SK-N-SH treated with all-trans-retinoic acid at 6 μM for 48 hours (cell line): ENCODE measurements at regions not wholly inside any gene's neighbourhood (a gene's known extent, or its start where the extent isn't known, plus 50 kb on each side); places are given as distances from the start of the nearest gene placed in this dataset.

Source experiments
- ATAC-seq: fragments of 200-7000 bp; cut with Tn5 transposase; 3 replicates; pipeline ENCODE4 v1.9.1; 2020; ENCODE audit warnings: mild to moderate bottlenecking, moderate library complexity
- ARNTL ChIP-seq: fragments of 450-650 bp; formaldehyde crosslinking; IDR thresholded peaks from 2 replicates; pipeline ENCODE4 v1.5.0; 2020; ENCODE audit warnings: low read depth, mild to moderate bottlenecking, moderate library complexity, borderline replicate concordance
- BACH2 ChIP-seq: fragments of 250-450 bp; sonication (Bioruptor Pico); IDR thresholded peaks from 2 replicates; pipeline ENCODE4 v1.9.0; 2021; ENCODE audit warnings: mild to moderate bottlenecking, borderline replicate concordance
- CREB5 ChIP-seq: fragments of 250-450 bp; sonication (Bioruptor Pico); IDR thresholded peaks from 2 replicates; pipeline ENCODE4 v1.5.1; 2020; ENCODE audit warnings: low read depth, mild to moderate bottlenecking, moderate library complexity
- CSDC2 ChIP-seq: fragments of 250-450 bp; sonication (Bioruptor Pico); IDR thresholded peaks from 2 replicates; pipeline ENCODE4 v1.5.0; 2020; ENCODE audit warnings: mild to moderate bottlenecking, moderate library complexity
- CSRNP3 ChIP-seq: fragments of 250-450 bp; sonication (Bioruptor Pico); IDR thresholded peaks from 2 replicates; pipeline ENCODE4 v1.5.1; 2021; ENCODE audit warnings: mild to moderate bottlenecking, moderate library complexity
- ESRRG ChIP-seq: fragments of 250-450 bp; sonication (Bioruptor Pico); IDR thresholded peaks from 2 replicates; pipeline ENCODE4 v1.6.1; 2021; ENCODE audit warnings: mild to moderate bottlenecking
- GLIS3 ChIP-seq: fragments of 250-450 bp; sonication (Bioruptor Pico); IDR thresholded peaks from 2 replicates; pipeline ENCODE4 v1.5.0; 2020; ENCODE audit warnings: mild to moderate bottlenecking, moderate library complexity
- ISL1 ChIP-seq: fragments of 250-450 bp; sonication (Bioruptor Pico); IDR thresholded peaks from 2 replicates; pipeline ENCODE4 v2.1.2; 2022; ENCODE audit warnings: mild to moderate bottlenecking, moderate library complexity
- OSR1 ChIP-seq: fragments of 250-450 bp; sonication (Bioruptor Pico); IDR thresholded peaks from 2 replicates; pipeline ENCODE4 v1.8.0; 2022; ENCODE audit warnings: moderate library complexity, mild to moderate bottlenecking, inconsistent platforms
- PATZ1 ChIP-seq: fragments of 250-450 bp; sonication (Bioruptor Pico); IDR thresholded peaks from 2 replicates; pipeline ENCODE4 v1.8.0; 2020; ENCODE audit warnings: mild to moderate bottlenecking, moderate library complexity, borderline replicate concordance
- POU6F1 ChIP-seq: fragments of 250-450 bp; sonication (Bioruptor Pico); IDR thresholded peaks from 2 replicates; pipeline ENCODE4 v1.8.0; 2021; ENCODE audit warnings: low read depth, mild to moderate bottlenecking, moderate library complexity, borderline replicate concordance
- SNAI2 ChIP-seq: fragments of 250-450 bp; sonication (Bioruptor Pico); IDR thresholded peaks from 2 replicates; pipeline ENCODE4 v1.5.0; 2020; ENCODE audit warnings: mild to moderate bottlenecking, moderate library complexity
- TCF4 ChIP-seq: fragments of 250-450 bp; sonication (Bioruptor Pico); IDR thresholded peaks from 2 replicates; pipeline ENCODE4 v1.8.0; 2021; ENCODE audit warnings: mild to moderate bottlenecking, moderate library complexity, borderline replicate concordance
- TSHZ2 ChIP-seq: fragments of 250-450 bp; sonication (Bioruptor Pico); IDR thresholded peaks from 2 replicates; pipeline ENCODE4 v1.5.0; 2020; ENCODE audit warnings: mild to moderate bottlenecking, moderate library complexity
- ZC3H10 ChIP-seq: fragments of 250-450 bp; sonication (Bioruptor Pico); IDR thresholded peaks from 2 replicates; pipeline ENCODE4 v1.5.1; 2021; ENCODE audit warnings: mild to moderate bottlenecking, moderate library complexity
- ZFP3 ChIP-seq: fragments of 250-450 bp; sonication (Bioruptor Pico); IDR thresholded peaks from 2 replicates; pipeline ENCODE4 v1.5.0; 2020; ENCODE audit warnings: mild to moderate bottlenecking, moderate library complexity
- ZNF565 ChIP-seq: fragments of 450-650 bp; formaldehyde crosslinking; conservative IDR thresholded peaks from 2 replicates; pipeline ENCODE4 v1.5.0; 2020; ENCODE audit warnings: low read depth, mild to moderate bottlenecking, moderate library complexity
- ZNF8 ChIP-seq: fragments of 450-650 bp; formaldehyde crosslinking; IDR thresholded peaks from 2 replicates; pipeline ENCODE4 v1.5.0; 2020; ENCODE audit warnings: mild to moderate bottlenecking, moderate library complexity

- ATAC-seq = peak; percentile 86
Measured at GRCh38 chr16:64892835-64893785, 228.8 kb downstream of the CDH11 start.

GRCh38 chr16:64889446-64889845, 232.4 kb downstream of the CDH11 start:
- TF ChIP-seq PATZ1 (CRISPR knock-in tag) = no peak
- TF ChIP-seq CSDC2 = no peak
- TF ChIP-seq TCF4 (CRISPR knock-in tag) = no peak
- no peak for TF ChIP-seq POU6F1 (CRISPR knock-in tag)
- no peak for TF ChIP-seq ZFP3 (CRISPR knock-in tag)
- TF ChIP-seq TSHZ2 (CRISPR knock-in tag) = no peak
- no peak for TF ChIP-seq ZC3H10 (CRISPR knock-in tag)
- TF ChIP-seq SNAI2 (CRISPR knock-in tag) = no peak
- TF ChIP-seq ARNTL = no peak
- TF ChIP-seq ZNF565 = no peak
- no peak for TF ChIP-seq ZNF8 (CRISPR knock-in tag)
- TF ChIP-seq, all 23 proteins: peak for 0
- ATAC-seq = no peak

More at GRCh38 chr16:64892835-64893785, 228.8 kb downstream of the CDH11 start:
- TF ChIP-seq ISL1 = peak; percentile 44; the same call in 1 of the 2 replicates
- no peak for TF ChIP-seq ZC3H10 (CRISPR knock-in tag)

- TF ChIP-seq BACH2 (CRISPR knock-in tag) (no peak), ZNF565 (no peak)
- no peak for ATAC-seq
Measured at GRCh38 chr16:64887651-64888050, 234.2 kb downstream of the CDH11 start.

- ATAC-seq = no peak
- TF ChIP-seq GLIS3 (CRISPR knock-in tag) (no peak), ESRRG (CRISPR knock-in tag) (no peak)
Measured at GRCh38 chr16:64882078-64882784, 239.6 kb downstream of the CDH11 start.

GRCh38 chr16:64880994-64881393, 240.9 kb downstream of the CDH11 start:
- ATAC-seq = no peak
- TF ChIP-seq CSRNP3 (CRISPR knock-in tag) = no peak
- no peak for TF ChIP-seq OSR1
- TF ChIP-seq GLIS3 (CRISPR knock-in tag) = no peak
- no peak for TF ChIP-seq ZC3H10 (CRISPR knock-in tag)
- TF ChIP-seq CREB5 = no peak
